SK-N-SH treated with all-trans-retinoic acid at 6 μM for 48 hours (cell line): ENCODE measurements at regions not wholly inside any gene's neighbourhood (a gene's known extent, or its start where the extent isn't known, plus 50 kb on each side); places are given as distances from the start of the nearest gene placed in this dataset.

Experiments used
- ARNTL ChIP-seq: fragments of 450-650 bp; formaldehyde crosslinking; IDR thresholded peaks from 2 replicates; pipeline ENCODE4 v1.5.0; 2020; ENCODE audit warnings: low read depth, mild to moderate bottlenecking, moderate library complexity, borderline replicate concordance
- OSR1 ChIP-seq: fragments of 250-450 bp; sonication (Bioruptor Pico); IDR thresholded peaks from 2 replicates; pipeline ENCODE4 v1.8.0; 2022; ENCODE audit warnings: moderate library complexity, mild to moderate bottlenecking, inconsistent platforms
- SNAI2 ChIP-seq: fragments of 250-450 bp; sonication (Bioruptor Pico); IDR thresholded peaks from 2 replicates; pipeline ENCODE4 v1.5.0; 2020; ENCODE audit warnings: mild to moderate bottlenecking, moderate library complexity
- TSHZ2 ChIP-seq: fragments of 250-450 bp; sonication (Bioruptor Pico); IDR thresholded peaks from 2 replicates; pipeline ENCODE4 v1.5.0; 2020; ENCODE audit warnings: mild to moderate bottlenecking, moderate library complexity
- ZC3H10 ChIP-seq: fragments of 250-450 bp; sonication (Bioruptor Pico); IDR thresholded peaks from 2 replicates; pipeline ENCODE4 v1.5.1; 2021; ENCODE audit warnings: mild to moderate bottlenecking, moderate library complexity

- no peak for TF ChIP-seq ZC3H10 (CRISPR knock-in tag)
- TF ChIP-seq ARNTL (CRISPR knock-in tag), result no peak
- no peak for TF ChIP-seq OSR1 (CRISPR knock-in tag)
- no peak for TF ChIP-seq SNAI2 (CRISPR knock-in tag)
- no peak for TF ChIP-seq TSHZ2 (CRISPR knock-in tag)
Measured at GRCh38 chr20:52592567-52592966, 379.6 kb upstream of the TSHZ2 start.
